Astrocyte (in vitro differentiated cells and primary cell): ENCODE measurements at regions not wholly inside any gene's neighbourhood (a gene's known extent, or its start where the extent isn't known, plus 50 kb on each side); places are given as distances from the start of the nearest gene placed in this dataset.

Experiments
- CTCF ChIP-seq: IDR thresholded peaks from 2 replicates; pipeline ENCODE4 v1.5.1; 2011; ENCODE audit warnings: low read depth, mild to moderate bottlenecking, inconsistent platforms, low read length, moderate library complexity; ENCODE audit not compliant: insufficient read depth
- EZH2 ChIP-seq: IDR thresholded peaks from 2 replicates; pipeline ENCODE4 v1.6.1; 2012; ENCODE audit warnings: mild to moderate bottlenecking, low read length, inconsistent platforms; ENCODE audit not compliant: insufficient read depth

DNA sequence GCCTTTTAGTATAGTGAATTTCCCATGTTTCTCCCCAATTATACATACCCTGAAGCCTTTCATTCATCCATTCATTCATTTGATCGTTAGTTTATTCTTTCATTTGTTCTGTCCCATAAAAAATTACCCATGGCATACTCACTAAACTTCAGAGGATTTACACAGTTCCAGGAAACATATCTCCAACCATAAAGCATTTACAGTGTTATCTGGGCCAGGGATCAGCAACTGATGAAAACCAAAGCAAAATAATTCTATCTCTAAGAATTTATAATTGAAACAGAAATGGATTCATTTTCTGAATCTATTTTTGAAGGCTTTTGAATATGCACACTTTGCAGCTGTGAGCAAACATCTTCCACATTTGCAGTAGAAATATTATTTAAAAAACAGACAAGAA is 547.7 kb downstream of the KCNJ2 start:
- TF ChIP-seq CTCF, result no peak
- no peak for TF ChIP-seq EZH2
